T-helper 17 cell (primary cell): ENCODE measurements at regions not wholly inside any gene's neighbourhood (a gene's known extent, or its start where the extent isn't known, plus 50 kb on each side); places are given as distances from the start of the nearest gene placed in this dataset.

ENCODE experiments used
- ATAC-seq: fragments of 150-1000 bp; cut with Tn5 transposase; 2 replicates; pipeline ENCODE4 v1.10.0; 2021; ENCODE audit warnings: mild to moderate bottlenecking, moderate library complexity
- DNase-seq, 3 donors: peaks; one replicate each; pipeline versions ENCODE4 v3.0.0 to v3.0.0-alpha.2; 2020 to 2021
- H3K9me3 ChIP-seq: one replicate; pipeline ENCODE4 v1.7.0; 2013; ENCODE audit warnings: low read length, mild to moderate bottlenecking; ENCODE audit not compliant: control insufficient read depth, poor library complexity, severe bottlenecking
- H3K27ac Mint-ChIP-seq: one replicate; pipeline ENCODE4 v1.8.0; 2022; ENCODE audit warnings: mild to moderate bottlenecking, moderate library complexity, mixed read lengths
- H3K27me3 Mint-ChIP-seq: one replicate; pipeline ENCODE4 v1.8.0; 2022; ENCODE audit warnings: mixed read lengths
- H3K36me3 Mint-ChIP-seq: one replicate; pipeline ENCODE4 v1.8.0; 2022; ENCODE audit warnings: low read depth, mixed read lengths
- H3K4me1 Mint-ChIP-seq: one replicate; pipeline ENCODE4 v1.8.0; 2022; ENCODE audit warnings: mild to moderate bottlenecking, mixed read lengths
- H3K4me3 Mint-ChIP-seq: one replicate; pipeline ENCODE4 v1.8.0; 2022; ENCODE audit warnings: mild to moderate bottlenecking, moderate library complexity, mixed read lengths

DNA sequence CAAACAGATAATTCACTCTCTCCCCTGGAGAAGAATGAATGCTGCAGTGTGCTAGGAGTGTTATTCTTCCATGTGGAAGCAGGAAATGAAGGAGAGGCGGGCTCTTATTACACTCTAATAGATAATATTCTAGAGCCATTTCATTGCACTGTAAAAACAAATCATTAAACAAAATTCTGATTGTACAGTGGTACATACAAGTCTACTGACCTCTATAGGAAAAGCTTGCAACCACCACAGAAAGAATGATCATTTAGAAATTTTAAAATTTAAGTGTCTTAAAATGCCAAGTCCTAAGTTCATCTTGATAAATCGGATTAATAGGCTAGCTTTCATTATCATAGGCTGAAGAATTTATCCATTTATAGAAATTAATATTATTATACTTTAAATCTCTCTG lies 960.3 kb upstream of the LRRN3 start:
- no peak overlapping the region for H3K27ac Mint-ChIP-seq
- DNase-seq (no peak), ATAC-seq (no peak)
- H3K36me3 Mint-ChIP-seq: no peaks in the 10 kb centered on the region
- no peaks in the 10 kb centered on the region for H3K9me3 ChIP-seq
- H3K27me3 Mint-ChIP-seq: no peaks in the 10 kb centered on the region
- no peak overlapping the region for H3K4me3 Mint-ChIP-seq
- peaks cover 2% of the 10 kb centered on the region for H3K4me1 Mint-ChIP-seq

DNA sequence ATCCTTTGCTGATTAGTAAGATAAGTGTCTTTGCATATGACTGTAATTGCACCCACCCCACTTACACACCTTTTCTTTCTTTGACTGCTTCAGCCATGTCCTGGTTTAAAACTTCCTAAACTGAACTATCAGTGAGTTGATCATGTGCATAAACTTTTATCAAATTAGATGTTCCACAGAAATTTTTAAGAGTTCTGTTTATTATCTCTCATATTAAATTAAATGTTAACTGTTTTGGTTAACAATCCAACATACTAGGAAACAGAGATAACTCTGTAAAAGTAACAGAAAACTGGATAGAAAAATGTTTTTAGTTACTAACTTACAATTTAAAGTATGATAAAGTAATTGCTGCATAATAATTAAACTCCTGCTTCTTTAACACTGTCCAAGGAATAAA lies 959.6 kb upstream of the LRRN3 start:
- DNase-seq (no peak), ATAC-seq (no peak)
- Mint-ChIP-seq H3K4me1 (peaks cover 2% of the 10 kb centered on the region), H3K36me3 (no peaks in the 10 kb centered on the region), H3K4me3 (no peak overlapping the region), H3K27me3 (no peaks in the 10 kb centered on the region), H3K27ac (no peak overlapping the region)
- H3K9me3 ChIP-seq: no peaks in the 10 kb centered on the region

DNA sequence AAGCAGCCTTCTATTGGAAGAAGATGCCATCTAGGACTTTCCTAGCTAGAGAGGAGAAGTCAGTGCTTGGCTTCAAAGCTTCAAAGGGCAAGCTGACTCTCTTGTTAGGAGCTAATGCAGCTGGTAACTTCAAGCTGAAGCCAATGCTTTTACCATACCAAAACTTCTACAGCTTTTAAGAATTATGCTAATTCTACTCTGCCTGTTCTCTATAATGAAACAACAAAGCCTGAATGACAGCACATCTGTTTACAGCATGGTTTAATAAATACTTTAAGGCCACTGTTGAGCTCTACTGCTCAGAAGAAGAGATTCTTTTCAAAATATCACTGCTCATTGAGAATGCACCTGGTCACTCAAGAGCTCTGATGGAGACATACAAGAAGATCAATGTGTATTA lies 951.9 kb upstream of the LRRN3 start:
- no peak for ATAC-seq
- Mint-ChIP-seq H3K27ac (no peak overlapping the region), H3K27me3 (no peaks in the 10 kb centered on the region), H3K4me3 (no peak overlapping the region), H3K36me3 (no peaks in the 10 kb centered on the region), H3K4me1 (no peaks in the 10 kb centered on the region)
- no peak for DNase-seq
- no peaks in the 10 kb centered on the region for H3K9me3 ChIP-seq

DNA sequence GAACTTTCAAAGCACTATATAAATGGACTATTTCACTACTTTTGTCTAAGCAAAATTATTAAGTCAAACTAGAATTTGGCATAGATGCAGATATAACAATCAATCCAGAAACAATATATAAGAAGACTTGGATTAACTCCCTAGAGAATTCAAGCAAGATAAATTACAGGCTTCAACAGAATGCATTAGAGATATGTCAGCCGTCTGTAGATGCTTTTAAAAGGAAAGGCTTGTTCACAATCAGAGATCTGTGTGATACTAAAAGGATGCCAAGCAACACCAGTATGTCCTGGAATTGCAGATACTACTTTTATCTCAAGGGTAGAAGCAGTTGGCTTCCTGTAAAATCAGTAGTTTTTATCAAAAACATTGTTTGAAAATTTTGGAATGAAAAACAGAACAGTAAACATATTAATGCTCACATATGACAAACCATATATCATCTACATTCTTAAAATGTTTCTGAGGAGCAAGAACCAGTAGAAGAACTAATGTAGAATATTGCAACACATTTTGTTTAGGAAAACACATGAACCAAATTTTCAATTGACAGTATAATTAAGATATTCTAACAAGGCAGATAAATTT lies 947.9 kb upstream of the LRRN3 start:
- DNase-seq: no peak
- no peak for ATAC-seq
- H3K27me3 Mint-ChIP-seq: no peaks in the 10 kb centered on the region
- no peaks in the 10 kb centered on the region for H3K4me1 Mint-ChIP-seq
- H3K27ac Mint-ChIP-seq: no peak overlapping the region
- no peaks in the 10 kb centered on the region for H3K9me3 ChIP-seq
- H3K4me3 Mint-ChIP-seq: no peak overlapping the region
- no peaks in the 10 kb centered on the region for H3K36me3 Mint-ChIP-seq

DNA sequence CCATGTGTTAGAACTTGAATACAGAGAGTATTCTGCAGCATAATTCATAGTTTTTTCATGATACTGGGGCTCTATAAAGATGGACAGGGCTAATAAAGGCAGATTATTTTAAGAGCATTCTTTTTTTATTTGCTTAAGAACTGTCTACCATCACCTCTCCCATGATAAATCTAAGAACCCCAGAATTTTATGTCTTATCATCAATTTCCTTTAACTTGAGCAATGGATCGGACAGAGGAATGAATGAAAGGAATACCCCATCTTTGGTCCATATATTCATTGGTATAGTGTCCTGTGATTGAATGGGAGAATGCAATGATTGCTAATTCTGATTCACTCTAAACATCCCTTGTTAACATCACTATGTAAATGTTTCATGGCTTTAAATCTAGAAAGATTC lies 946.3 kb upstream of the LRRN3 start:
- no peaks in the 10 kb centered on the region for H3K27me3 Mint-ChIP-seq
- ATAC-seq (no peak), DNase-seq (no peak)
- H3K9me3 ChIP-seq: no peaks in the 10 kb centered on the region
- no peak overlapping the region for H3K4me3 Mint-ChIP-seq
- no peaks in the 10 kb centered on the region for H3K36me3 Mint-ChIP-seq
- no peak overlapping the region for H3K27ac Mint-ChIP-seq
- H3K4me1 Mint-ChIP-seq: no peaks in the 10 kb centered on the region

DNA sequence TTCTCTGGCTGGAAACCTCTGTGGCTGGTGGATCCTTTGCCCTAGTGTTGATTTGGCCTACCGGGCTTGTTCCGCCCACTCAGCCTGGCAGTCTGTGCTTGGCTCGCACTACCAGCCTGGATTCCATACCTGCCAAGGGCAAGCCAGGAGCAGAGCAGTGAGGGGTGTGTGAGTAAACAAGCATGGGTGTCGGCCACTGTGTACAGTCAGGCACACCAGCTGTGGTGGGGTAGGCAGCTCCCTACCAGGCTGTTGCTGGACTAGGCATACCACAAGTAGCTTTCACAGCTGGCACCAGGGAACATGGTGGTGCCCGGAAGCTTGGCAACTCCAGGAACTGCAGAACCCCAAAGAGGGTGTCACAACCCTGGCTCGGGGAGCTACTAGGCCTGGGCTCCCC lies 942.9 kb upstream of the LRRN3 start:
- H3K36me3 Mint-ChIP-seq: no peaks in the 10 kb centered on the region
- no peak overlapping the region for H3K4me3 Mint-ChIP-seq
- no peak overlapping the region for H3K27ac Mint-ChIP-seq
- DNase-seq (no peak), ATAC-seq (no peak)
- H3K27me3 Mint-ChIP-seq: no peaks in the 10 kb centered on the region
- no peaks in the 10 kb centered on the region for H3K4me1 Mint-ChIP-seq
- no peaks in the 10 kb centered on the region for H3K9me3 ChIP-seq

DNA sequence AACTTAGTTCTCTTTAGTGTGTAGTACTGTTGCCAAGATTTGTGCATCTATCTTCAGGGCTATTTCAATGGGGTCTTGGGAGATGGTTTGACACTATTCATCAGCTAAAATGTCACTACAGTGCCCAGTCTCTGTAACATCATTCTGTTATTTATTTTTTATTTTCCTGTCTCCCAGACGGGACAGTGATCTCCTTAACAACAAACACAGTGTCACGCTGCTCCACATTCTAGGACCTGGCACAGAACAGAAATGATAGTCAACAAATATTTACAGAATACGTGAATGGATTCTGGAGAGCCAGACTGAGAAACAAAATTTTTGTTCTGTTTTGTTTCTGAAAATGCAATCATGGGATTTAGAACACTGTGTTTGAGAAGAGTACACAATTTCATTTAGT lies 937.7 kb upstream of the LRRN3 start:
- no peak for DNase-seq
- no peaks in the 10 kb centered on the region for H3K9me3 ChIP-seq
- no peaks in the 10 kb centered on the region for H3K36me3 Mint-ChIP-seq
- ATAC-seq: no peak
- no peaks in the 10 kb centered on the region for H3K27me3 Mint-ChIP-seq
- H3K27ac Mint-ChIP-seq: no peak overlapping the region
- no peaks in the 10 kb centered on the region for H3K4me1 Mint-ChIP-seq
- H3K4me3 Mint-ChIP-seq: no peak overlapping the region

DNA sequence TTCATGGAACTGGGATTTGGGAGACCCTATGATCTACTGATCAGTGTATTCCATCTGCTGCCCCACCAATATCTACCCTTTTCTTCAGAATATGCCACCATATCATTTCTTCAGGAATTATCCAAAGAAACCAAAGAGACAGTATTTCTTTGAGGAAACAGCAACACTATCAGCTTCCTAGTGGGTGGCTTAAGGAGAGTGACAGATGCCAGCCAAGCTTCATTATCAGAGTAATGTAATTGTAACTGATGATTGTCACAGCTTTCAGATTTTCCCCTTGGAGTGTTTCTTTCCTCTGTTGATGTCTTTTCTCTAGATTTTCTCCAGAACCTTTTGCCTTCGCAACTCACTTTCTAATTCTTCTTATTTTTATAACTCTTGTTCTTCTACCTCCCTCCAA lies 934.4 kb upstream of the LRRN3 start:
- no peaks in the 10 kb centered on the region for H3K36me3 Mint-ChIP-seq
- no peak for ATAC-seq

DNA sequence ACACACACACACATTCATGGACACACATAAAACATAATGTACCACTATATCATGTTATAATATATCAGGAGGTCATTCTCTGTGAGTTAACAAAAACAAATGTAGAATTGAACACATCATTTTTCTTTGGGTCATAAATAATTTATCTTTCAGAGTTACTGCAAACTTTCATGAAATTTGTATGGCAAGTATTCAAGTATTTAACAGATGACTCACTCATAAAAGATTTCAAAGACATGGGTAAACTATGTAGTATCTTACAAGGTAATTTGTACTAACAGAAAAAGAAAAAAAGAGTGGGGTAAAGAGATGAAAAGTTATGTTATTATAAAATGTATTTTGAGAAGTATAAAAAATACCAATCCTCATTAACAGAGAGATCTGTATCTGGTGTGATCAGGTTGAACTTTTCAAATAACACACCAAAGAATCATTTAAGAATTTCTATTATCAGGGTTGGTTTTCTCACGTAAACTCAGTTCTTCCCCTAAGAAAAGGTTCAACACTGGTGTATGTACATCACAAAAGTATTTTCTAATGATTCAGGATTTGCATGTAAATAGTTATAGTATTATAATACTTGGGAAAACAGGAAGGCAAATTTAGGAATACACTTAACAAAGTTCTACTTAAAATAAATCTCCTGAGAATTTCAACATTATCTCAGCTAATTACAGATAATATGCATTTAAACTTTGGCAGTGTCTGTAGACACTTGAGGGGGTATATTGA lies 933.1 kb upstream of the LRRN3 start:
- DNase-seq: no peak
- no peak for ATAC-seq
- H3K9me3 ChIP-seq: no peaks in the 10 kb centered on the region
- no peak overlapping the region for H3K27ac Mint-ChIP-seq
- H3K27me3 Mint-ChIP-seq: no peaks in the 10 kb centered on the region
- no peak overlapping the region for H3K4me3 Mint-ChIP-seq
- H3K36me3 Mint-ChIP-seq: no peaks in the 10 kb centered on the region
- H3K4me1 Mint-ChIP-seq: no peaks in the 10 kb centered on the region

More for the DNA sequence above, 934.4 kb upstream of the LRRN3 start:
- H3K9me3 ChIP-seq: no peaks in the 10 kb centered on the region
- no peaks in the 10 kb centered on the region for H3K4me1 Mint-ChIP-seq
- H3K27ac Mint-ChIP-seq: no peak overlapping the region
- DNase-seq: no peak
- no peak overlapping the region for H3K4me3 Mint-ChIP-seq
- no peaks in the 10 kb centered on the region for H3K27me3 Mint-ChIP-seq

DNA sequence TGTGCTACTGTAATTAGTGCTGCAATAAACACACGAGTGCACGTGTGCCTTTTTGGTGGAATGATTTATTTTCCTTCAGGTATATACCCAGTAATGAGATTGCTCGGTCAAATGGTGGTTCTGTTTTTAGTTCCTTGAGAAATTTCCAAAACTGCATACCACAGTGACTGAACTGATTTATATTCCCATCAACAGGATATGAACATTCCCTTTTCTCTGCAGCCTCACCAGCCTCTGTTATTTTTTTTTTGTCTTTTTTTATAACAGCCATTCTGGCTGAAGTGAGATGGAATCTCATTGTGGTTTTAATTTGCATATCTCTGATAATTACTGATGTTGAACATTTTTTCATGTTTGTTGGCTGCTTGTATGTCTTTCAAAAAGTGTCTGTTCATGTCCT lies 922.9 kb upstream of the LRRN3 start:
- no peak overlapping the region for H3K4me3 Mint-ChIP-seq
- ATAC-seq: no peak

DNA sequence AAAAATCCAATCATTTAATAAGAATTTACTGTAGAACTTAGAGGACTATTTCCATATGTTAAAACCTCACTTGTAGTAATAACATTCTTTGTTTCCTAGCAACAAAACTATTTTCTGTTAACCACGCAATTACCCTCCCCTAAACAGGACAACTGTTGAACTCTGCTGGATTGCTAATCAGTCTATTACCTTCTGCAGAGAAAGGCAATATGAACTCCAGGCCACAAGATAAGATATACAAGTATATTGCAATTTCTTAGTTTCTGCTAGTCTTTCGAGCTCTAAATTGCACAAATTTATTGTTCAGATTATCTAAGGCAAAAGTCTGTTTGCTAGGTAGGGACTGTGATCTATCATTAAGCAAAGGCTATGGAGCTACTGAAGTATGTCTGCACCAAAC lies 920.1 kb upstream of the LRRN3 start:
- Mint-ChIP-seq H3K27me3 (no peaks in the 10 kb centered on the region), H3K4me1 (no peaks in the 10 kb centered on the region), H3K36me3 (no peaks in the 10 kb centered on the region), H3K27ac (no peak overlapping the region), H3K4me3 (no peak overlapping the region)
- ATAC-seq (no peak), DNase-seq (no peak)
- no peaks in the 10 kb centered on the region for H3K9me3 ChIP-seq

More for the DNA sequence above, 922.9 kb upstream of the LRRN3 start:
- no peaks in the 10 kb centered on the region for H3K9me3 ChIP-seq
- Mint-ChIP-seq H3K36me3 (no peaks in the 10 kb centered on the region), H3K27ac (no peak overlapping the region), H3K27me3 (no peaks in the 10 kb centered on the region), H3K4me1 (no peaks in the 10 kb centered on the region)
- no peak for DNase-seq

DNA sequence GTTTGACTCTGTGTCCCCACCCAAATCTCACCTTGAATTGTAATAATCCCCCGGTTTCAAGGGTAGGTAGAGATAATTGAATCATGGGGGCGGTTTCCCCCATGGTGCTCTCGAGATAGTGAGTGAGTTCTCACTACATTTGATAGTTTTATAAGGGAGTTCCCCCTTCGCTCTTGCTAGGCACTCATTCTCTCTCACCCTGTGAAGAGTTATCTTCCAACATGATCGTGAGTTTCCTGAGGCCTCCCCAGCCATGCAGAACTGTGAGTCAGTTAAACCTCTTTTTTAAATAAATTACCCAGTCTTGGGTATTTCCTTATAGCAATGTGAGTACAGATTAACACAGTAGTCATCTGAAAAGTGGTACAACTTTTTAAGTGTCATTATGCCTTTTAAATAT lies 913.5 kb upstream of the LRRN3 start:
- no peaks in the 10 kb centered on the region for H3K36me3 Mint-ChIP-seq
- DNase-seq: no peak
- H3K27ac Mint-ChIP-seq: no peak overlapping the region
- H3K27me3 Mint-ChIP-seq: no peaks in the 10 kb centered on the region
- peaks cover 2% of the 10 kb centered on the region for H3K4me1 Mint-ChIP-seq
- no peaks in the 10 kb centered on the region for H3K9me3 ChIP-seq
- ATAC-seq: no peak
- H3K4me3 Mint-ChIP-seq: no peak overlapping the region

DNA sequence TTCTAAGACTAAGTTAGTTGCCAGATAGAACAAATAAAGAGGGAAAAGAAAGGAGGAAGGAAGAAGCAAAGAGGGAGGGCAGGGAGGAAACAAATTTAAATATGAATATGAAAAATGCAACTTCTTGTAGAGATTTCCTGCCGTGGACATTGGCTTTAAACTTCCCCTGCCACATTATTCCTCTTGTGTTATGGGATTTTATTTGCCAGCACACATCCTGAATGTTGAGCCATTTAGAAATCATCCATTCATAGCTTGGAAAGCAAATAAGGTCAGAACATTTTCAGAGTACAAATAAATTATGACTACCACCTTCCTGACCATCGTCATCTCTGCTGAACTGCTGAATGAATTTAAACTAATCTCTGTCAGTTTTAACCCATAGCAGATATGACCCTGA lies 911.9 kb upstream of the LRRN3 start:
- Mint-ChIP-seq H3K27ac (no peak overlapping the region), H3K27me3 (no peaks in the 10 kb centered on the region), H3K4me3 (no peak overlapping the region), H3K4me1 (peaks cover 2% of the 10 kb centered on the region), H3K36me3 (no peaks in the 10 kb centered on the region)
- H3K9me3 ChIP-seq: no peaks in the 10 kb centered on the region
- DNase-seq (no peak), ATAC-seq (no peak)

DNA sequence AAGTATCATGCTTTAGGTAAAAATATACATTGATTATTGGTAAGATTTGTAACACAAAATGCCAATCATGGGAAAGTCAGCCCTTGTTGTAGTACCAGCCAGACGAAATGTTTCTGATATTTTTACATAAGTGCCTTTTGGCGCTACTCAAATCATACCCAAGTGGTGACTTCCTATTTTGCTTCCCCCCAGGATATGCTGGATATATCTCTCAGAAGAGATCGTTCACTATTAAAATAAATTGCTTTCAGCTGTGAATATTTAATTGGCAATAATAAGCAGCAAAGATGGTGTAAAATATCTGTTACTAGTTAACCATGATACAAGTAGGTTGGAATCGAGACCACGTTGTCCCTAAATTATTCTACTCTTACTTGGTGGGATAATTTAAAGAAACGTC lies 909.2 kb upstream of the LRRN3 start:
- Mint-ChIP-seq H3K27me3 (no peaks in the 10 kb centered on the region), H3K4me1 (peaks cover 2% of the 10 kb centered on the region), H3K4me3 (no peak overlapping the region), H3K27ac (no peak overlapping the region), H3K36me3 (no peaks in the 10 kb centered on the region)
- no peaks in the 10 kb centered on the region for H3K9me3 ChIP-seq
- ATAC-seq (no peak), DNase-seq (no peak)
